ENCODE measurements at regions not wholly inside any gene's neighbourhood (a gene's known extent, or its start where the extent isn't known, plus 50 kb on each side); places are given as distances from the start of the nearest gene placed in this dataset.
"Not testable (repeated sequence)": the region's sequence is repeated elsewhere in the genome, so short reads cannot be mapped to it uniquely, and the experiment has no call there.

GRCh38 chr6:27773542-27774263 lies 138.5 kb downstream of the OR2B2 start:
- DNase-seq (ENCODE audit: low read depth): not testable (repeated sequence)

DNA sequence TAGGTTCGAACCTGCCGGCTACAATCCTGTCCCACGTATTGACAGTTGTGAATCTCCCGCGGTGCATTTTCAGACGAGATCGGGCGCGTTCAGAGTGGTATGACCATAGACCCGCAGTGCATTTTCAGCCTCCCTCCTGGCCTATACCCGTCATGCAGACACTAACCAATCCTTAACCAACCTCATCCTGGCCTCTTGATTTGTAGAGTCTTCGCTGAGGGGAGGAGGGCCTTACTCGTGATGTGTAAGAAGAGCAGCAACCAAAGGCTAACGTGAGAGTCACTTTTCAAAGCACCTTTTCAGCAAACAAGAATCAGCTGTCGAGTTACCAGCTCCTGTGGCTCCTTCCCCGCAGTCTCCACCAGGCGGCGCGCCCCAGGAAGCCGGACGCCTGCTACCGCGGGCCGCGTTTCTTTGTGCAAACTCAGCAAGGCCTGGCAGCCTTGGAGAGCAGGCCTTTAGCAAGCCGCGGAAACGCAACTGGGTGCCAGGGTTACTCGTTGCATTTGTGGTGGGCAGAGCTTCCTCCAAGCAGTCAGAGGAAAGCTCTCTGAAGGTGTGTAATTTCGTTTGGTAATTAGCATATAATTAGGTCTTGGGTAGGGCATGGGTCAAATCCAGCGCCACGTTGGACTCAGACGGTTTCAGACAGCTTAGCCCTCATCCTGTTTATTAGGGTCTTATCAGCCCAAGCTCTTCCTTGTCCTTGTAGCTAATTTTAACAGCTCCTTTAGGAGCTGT lies 139.8 kb downstream of the OR2B2 start:
- peak; percentile 76 for DNase-seq (ENCODE audit: low read depth)

DNA sequence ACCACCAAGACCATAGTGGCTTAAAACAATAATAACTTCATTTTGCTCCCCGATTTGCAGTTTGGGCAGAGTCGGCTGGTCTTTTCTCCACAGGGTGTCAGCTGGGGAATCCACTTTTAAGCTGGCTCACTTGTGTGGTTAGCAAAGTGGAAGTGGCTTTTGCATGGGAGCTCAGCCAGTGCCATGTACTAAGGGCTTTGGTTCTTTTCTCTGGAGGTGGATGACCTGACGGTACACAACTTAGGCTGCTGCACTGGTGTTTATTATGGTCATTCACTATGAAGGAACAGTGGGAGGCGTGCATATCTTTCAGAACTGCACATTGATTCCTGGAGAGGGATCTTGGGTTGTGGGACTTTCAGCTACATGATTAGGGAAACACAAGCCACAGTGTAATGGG lies 141.0 kb downstream of the OR2B2 start:
- DNase-seq (ENCODE audit: low read depth): no peak

- no peak for DNase-seq (ENCODE audit: low read depth)
Measured at GRCh38 chr6:27770724-27771123, 141.5 kb downstream of the OR2B2 start.

DNA sequence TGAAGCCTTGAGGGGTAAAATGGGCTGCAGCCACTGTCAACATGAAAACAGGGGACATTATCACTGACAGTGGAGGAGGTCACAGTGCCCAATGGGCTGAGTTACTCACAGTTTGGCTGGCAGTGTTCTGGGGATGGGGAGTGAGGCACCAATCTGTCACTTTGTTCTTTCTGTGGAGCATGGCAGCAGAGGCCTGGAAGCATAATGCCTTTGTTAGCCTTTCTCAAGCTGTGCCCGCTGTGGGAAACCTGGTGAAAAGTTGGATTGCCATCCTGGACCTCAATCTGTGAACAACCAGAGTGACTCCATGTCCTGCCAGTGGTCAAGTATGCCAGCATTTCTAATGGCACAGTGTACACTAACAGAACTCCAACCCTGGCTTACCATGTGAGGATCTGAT lies 143.6 kb downstream of the OR2B2 start:
- no peak for DNase-seq (ENCODE audit: low read depth)

DNA sequence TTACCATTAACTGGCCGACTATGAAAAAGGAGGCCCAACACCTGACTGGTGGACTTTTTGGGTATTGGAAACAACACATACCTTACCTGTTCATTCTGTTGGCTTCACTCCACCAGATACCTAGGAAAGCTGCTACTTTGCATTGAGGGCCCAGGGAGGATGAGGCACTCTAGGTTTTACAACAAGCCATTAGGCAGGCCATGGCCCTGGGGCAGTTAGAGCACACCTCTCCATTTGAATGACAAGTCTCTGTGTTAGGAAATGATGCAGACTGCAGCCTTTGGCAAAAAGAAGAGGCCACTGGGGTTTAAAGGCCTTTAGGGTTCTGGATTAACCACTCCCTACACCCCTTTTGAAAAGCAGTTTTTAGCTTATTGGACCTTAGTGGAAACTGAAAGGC lies 144.3 kb downstream of the OR2B2 start:
- no peak for DNase-seq (ENCODE audit: low read depth)

GRCh38 chr6:27766405-27766804 lies 145.8 kb downstream of the OR2B2 start:
- no peak for DNase-seq (ENCODE audit: low read depth)

GRCh38 chr6:27765028-27765590 lies 147.1 kb downstream of the OR2B2 start:
- DNase-seq (ENCODE audit: low read depth): no peak

GRCh38 chr6:27761391-27761790 lies 150.8 kb downstream of the OR2B2 start:
- DNase-seq (ENCODE audit: low read depth): no peak

DNA sequence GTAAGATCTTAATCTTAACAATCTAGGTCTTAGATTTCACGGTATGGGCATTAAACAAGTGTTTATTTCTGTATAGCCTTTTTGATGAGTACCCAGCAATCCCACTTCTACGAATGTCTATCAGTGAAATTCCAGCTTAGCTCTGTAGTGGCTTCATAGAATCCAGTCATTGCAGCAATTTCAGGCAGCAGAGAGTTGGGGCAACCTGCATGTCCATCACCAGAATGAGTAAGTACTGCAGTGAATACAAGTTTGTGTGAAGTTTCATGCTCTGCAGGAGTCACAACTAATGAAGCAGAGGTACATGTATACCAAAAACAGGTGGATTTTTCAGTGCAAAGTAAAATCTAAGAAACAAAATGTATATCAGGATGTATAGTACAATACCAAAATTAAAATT lies 151.7 kb downstream of the OR2B2 start:
- DNase-seq (ENCODE audit: low read depth): no peak

DNA sequence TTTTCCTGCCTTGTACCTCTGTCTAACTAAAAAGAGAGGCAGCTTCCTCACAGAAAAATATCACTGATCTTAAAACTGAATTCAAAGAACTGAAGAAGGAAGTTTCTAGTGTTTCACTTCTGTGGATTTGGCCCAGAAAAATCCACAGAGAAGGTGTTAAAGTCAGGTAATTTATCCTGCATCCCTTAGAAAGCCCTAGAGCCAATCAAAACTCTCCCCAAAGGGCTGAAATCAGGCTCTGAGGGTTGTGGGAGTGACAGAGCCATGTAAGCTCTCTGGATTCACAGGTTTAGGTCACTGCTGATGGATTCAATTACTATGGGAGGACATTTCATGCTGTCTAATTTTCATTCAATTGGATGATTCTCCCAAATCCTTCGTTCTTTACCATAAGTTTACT lies 152.3 kb downstream of the OR2B2 start:
- DNase-seq (ENCODE audit: low read depth): no peak

DNA sequence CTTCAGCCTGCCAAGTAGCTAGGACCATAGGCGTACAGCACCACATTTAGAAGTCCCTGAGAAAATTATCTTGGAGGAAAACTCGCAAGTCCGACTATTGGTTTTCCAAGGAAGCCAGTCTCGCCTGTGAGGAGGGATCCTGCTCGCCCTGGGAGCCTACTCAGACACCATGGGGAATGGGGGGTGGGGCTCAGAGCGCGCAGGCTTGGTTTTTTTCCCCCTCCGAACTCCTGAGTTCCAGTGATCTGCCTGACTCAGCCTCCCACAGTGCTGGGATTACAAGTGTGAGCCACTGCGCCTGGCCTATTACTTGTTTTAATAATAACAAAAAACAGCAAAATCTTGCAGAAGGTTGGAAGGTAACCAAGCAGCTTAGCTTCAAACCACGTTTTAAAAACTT lies 153.7 kb downstream of the OR2B2 start:
- no peak for DNase-seq (ENCODE audit: low read depth)

GRCh38 chr6:27757307-27757706 lies 154.9 kb downstream of the OR2B2 start:
- DNase-seq (ENCODE audit: low read depth): peak; percentile 28

GRCh38 chr6:27755768-27756167 lies 156.4 kb downstream of the OR2B2 start:
- DNase-seq (ENCODE audit: low read depth): no peak

DNA sequence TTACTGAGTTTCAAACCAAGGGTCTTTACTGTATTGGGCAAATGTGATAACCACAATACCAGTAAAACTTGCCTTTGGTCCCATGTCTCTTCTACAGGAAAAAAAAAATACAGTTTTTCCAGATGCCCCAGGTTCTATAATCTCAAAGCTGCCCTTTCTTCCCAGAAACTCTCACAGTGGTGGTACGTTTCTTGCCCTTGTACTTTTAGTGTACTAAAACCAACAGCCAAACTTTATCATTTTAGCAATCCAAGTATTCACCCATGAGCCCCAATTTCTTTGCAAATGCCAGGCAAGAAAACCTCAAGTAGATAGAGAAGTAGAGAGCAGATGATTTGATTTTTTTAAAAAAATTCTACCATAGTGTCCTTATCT lies 157.8 kb downstream of the OR2B2 start:
- DNase-seq (ENCODE audit: low read depth): no peak

DNA sequence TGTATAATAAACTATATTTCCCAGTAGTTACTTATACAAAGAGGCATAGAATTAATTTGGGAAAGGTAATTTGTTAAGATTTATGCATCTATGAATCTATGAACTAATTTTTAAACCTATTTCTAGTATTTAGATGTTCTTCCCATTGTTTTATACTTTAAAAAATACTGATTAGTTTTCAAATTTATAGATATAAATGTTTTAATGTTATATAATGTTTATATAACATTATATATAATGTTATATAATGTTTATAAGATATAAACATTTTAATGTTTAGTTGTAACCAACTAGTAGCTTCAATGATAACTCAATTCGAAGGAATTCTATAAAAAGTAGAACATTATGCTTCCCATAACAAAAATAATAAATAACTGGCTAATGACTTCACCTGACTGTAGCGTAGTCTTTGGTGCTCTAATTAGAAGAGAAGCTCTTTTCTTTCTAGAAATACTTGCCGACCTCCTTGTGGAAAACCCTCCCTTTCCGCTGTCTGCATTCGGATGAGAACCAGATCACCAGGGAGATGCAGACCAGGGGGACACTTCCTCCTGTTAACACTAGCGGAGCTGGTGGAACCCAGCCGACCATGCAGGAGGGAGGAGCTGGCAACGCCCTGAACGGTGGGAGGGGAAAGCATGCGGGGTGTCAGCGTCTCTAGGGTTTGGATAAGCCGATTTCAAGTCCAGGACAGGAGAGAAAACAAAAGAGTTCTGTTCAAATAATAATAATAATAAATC lies 158.4 kb downstream of the OR2B2 start:
- peak; percentile 69 for DNase-seq (ENCODE audit: low read depth)

DNA sequence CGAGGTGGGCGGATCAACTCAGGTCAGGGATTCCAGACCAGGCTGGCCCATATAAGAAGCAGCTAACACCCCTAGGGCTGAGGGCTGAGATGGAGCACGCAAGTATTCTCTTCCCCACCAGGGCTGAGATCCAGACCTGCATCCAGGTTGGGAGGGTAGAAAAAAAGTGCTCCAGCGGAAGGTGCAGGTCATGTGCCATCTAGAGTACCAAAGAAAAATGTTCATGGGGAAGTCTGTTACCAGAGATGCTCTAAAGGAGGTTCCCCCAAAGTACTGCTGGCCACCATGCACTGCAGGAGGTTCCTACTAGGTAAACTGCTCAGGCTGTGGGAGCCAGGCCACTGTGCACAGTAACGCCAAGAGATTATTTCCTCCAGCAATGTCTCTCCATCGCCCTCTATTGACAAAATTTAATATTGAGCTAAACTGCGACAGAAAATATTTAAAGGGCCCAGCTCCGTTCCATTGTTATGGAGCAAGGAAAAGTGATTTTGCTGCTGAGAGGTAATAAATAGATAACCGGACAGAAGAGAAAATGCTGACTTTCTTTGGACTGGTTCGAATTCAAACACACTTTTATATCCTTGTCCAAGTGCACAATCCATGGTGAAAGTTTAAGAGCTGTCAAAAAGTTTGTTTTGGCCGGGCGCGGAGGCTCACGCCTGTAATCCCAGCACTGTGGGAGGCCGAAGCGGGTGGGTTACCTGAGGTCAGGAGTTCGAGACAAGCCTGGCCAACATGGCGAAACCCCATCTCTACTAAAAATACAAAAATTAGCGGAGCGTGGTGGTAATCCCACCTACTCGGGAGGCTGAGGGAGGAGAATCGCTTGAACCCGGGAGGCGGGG lies 159.9 kb downstream of the OR2B2 start:
- peak; percentile 17 for DNase-seq (ENCODE audit: low read depth)

- no peak for DNase-seq (ENCODE audit: low read depth)
Measured at GRCh38 chr6:27748661-27749060, 163.5 kb downstream of the OR2B2 start.

DNA sequence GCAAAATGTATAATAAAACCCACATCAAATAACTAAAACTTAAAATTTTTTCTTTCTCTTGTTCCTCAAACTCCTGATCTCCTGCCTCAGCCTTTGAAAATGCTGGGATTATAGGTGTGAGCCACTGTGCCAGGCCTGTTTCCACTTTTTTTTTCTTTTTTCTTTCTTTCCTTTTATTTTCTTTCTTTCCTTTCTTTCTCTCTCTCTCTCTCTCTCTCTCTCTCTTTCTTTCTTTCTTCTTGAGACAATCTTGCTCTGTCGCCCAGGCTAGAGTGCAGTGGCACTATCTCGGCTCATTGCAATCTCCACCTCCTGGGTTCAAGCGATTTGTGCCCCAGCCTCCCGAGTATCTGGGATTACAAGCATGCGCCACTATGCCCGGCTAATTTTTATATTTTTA lies 164.6 kb downstream of the OR2B2 start:
- DNase-seq (ENCODE audit: low read depth): no peak

DNA sequence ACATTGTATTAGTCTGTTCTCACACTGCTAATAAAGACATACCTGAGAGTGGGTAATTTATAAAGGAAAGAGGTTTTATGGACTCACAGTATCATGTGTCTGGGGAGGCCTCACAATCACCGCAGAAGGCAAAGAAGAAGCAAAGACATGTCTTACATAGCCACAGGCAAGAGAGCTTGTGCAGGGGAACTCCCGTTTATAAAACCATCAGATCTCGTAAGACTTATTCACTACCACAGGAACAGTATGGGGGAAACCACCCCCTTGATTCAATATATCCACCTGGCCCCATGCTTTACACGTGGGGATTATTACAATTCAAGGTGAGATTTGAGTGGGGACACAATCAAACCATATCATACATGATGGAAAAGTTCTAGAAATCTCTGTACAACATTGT lies 165.3 kb downstream of the OR2B2 start:
- DNase-seq (ENCODE audit: low read depth): not testable (repeated sequence)

DNA sequence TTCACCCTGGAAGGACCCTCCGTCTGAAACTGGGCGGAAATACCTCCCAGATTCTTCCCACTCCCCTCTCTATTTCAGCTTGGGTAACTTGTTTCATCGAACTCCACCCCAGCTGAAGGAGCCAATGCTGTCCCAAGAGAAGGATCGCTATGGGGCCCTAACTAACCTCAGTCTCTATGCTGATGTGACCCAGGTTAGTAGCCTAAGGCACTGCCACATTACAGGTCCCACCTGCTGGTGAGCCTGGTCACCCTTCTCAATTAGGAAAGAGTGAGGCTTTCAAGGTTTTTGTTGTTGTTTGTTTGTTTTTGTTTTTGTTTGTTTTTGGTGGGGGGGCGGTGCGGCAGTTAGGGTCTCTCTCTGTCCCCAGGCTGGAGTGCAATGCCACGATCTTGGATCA lies 168.4 kb downstream of the OR2B2 start:
- DNase-seq (ENCODE audit: low read depth): no peak

All from stimulated activated CD4-positive, alpha-beta T cell treated with anti-CD3 and anti-CD28 coated beads, Interleukin-2, amount 100 ng/mL, for 4 hours (primary cell).